GM21515 (cell line): ENCODE measurements at regions not wholly inside any gene's neighbourhood (a gene's known extent, or its start where the extent isn't known, plus 50 kb on each side); places are given as distances from the start of the nearest gene placed in this dataset.
A peak's percentile ranks its signal among the peaks of the same experiment; 100 is the strongest.
"Not testable (repeated sequence)": the region's sequence is repeated elsewhere in the genome, so short reads cannot be mapped to it uniquely, and the experiment has no call there.

Experiments used
- ATAC-seq: cut with Tn5 transposase; IDR thresholded peaks from one replicate; pipeline ENCODE4 v1.9.1; 2021; ENCODE audit not compliant: unreplicated experiment

GRCh38 chr2:2779727-2780126 is 448.7 kb upstream of the MYT1L start:
- no peak for ATAC-seq

- ATAC-seq: no peak
Observed at GRCh38 chr2:2777876-2778275, 446.8 kb upstream of the MYT1L start.

GRCh38 chr2:2777213-2777612 is 446.1 kb upstream of the MYT1L start:
- ATAC-seq: no peak

- ATAC-seq: no peak
Observed at GRCh38 chr2:2775018-2775417, 443.9 kb upstream of the MYT1L start.

- ATAC-seq: no peak
Observed at GRCh38 chr2:2773692-2774091, 442.6 kb upstream of the MYT1L start.

- ATAC-seq: not testable (repeated sequence)
Observed at GRCh38 chr2:2773080-2773479, 442.0 kb upstream of the MYT1L start.

- no peak for ATAC-seq
Observed at GRCh38 chr2:2771721-2772411, 440.8 kb upstream of the MYT1L start.

GRCh38 chr2:2769481-2770431 is 438.7 kb upstream of the MYT1L start:
- no peak for ATAC-seq

- ATAC-seq: no peak
Observed at GRCh38 chr2:2768476-2768875, 437.4 kb upstream of the MYT1L start.

- ATAC-seq: no peak
Observed at GRCh38 chr2:2767837-2768236, 436.8 kb upstream of the MYT1L start.

- ATAC-seq: no peak
Observed at GRCh38 chr2:2765839-2766495, 434.9 kb upstream of the MYT1L start.

- no peak for ATAC-seq
Observed at GRCh38 chr2:2765176-2765800, 434.2 kb upstream of the MYT1L start.

GRCh38 chr2:2764739-2765138 is 433.7 kb upstream of the MYT1L start:
- no peak for ATAC-seq

GRCh38 chr2:2764001-2764355 is 432.9 kb upstream of the MYT1L start:
- ATAC-seq: no peak

- no peak for ATAC-seq
Observed at GRCh38 chr2:2763351-2764000, 432.4 kb upstream of the MYT1L start.

GRCh38 chr2:2762913-2763312 is 431.8 kb upstream of the MYT1L start:
- ATAC-seq: no peak

GRCh38 chr2:2762166-2762908 is 431.3 kb upstream of the MYT1L start:
- no peak for ATAC-seq

- no peak for ATAC-seq
Observed at GRCh38 chr2:2758793-2759367, 427.8 kb upstream of the MYT1L start.

GRCh38 chr2:2757764-2758163 is 426.7 kb upstream of the MYT1L start:
- peak; percentile 84 for ATAC-seq

GRCh38 chr2:2756886-2757285 is 425.8 kb upstream of the MYT1L start:
- ATAC-seq: no peak
